Right hindlimb (tissue), 1 donor: ENCODE measurements at regions not wholly inside any gene's neighbourhood (a gene's known extent, or its start where the extent isn't known, plus 50 kb on each side); places are given as distances from the start of the nearest gene placed in this dataset.
A peak's percentile ranks its signal among the peaks of the same experiment; 100 is the strongest.

Source experiments
- DNase-seq: peaks from one replicate; pipeline ENCODE4 v3.0.0-alpha.2; 2018

GRCh38 chr6:137434640-137435039 lies 59.6 kb downstream of the OLIG3 start:
- no peak for DNase-seq

DNA sequence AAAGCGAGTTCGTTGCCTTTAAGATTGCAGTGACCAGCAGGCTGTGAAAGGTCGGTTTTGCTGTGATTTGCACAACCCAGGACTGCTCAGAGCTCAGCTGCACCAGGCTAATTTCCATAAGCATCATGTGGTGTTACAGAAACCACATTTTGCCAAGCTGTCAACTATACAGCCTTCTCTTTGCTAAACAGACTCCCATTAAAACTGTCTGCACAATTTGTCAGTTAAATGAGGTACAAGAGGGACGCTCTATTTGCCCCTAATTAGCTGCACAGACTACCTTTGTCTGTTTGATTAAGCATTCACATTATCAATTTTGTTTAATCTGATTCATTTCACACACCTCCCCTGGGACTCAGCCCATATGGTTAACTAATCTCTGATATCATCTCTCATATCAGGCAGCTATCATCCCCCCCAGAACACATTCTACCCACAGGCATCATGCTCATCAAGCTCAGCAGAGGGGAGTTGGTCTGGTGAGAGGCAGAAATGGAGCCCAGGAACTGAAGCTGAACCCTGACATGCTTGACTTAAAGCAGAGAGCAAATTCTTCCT lies 62.1 kb downstream of the OLIG3 start:
- DNase-seq: no peak

- no peak for DNase-seq
These were observed 63.2 kb downstream of the OLIG3 start for GRCh38 chr6:137430954-137431353.

DNA sequence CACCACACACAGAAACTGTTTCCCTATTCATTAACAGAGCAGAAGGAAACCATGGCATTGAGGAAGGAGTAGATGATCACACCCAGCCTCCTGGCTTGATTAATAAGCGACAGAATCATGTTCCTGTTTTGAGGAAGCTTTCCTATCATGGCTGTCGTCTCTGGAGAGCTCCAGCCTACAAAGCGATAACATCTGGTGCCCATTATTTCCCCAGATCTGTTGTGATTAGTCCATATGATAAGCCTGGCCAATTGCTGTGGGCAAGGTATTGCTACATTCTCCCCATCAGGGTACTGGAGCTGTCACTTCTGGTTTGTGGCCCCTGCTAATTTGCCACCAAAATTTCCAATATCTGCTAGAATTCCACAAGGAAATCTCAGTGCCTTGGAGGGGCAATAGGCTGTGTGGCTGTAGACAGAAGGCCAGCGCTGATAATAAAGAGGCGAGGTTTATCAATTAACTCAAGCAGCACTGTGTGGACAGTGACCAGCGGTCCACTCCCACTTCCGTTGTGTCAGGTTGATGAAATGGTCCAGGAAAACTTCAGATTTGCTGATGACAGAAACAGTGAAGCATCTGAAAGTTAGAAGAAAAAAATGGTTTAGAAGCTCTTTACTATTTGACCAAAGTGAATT lies 66.4 kb downstream of the OLIG3 start:
- DNase-seq: no peak

- no peak for DNase-seq
These were observed 68.0 kb downstream of the OLIG3 start for GRCh38 chr6:137426007-137426689.

DNA sequence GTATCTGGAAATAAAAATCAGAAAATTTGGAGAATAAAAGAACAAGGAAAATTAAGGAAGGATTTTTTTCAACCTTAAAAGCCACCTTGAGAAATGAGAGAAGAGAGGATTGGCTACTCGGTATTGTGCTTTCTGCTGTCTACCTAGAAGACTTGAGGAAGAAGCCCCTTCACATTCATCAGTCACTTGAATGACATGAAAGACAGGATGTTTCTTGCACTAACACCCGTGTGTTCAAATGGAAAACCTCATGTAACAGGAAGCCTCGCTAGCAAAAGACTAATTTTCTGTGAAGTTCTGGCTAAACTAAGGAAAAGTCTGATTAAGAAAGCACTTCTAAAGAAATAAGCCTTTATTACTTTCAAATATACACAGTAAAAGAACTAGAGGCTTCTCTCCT lies 69.9 kb downstream of the OLIG3 start:
- DNase-seq: no peak

- DNase-seq: no peak
These were observed 70.6 kb downstream of the OLIG3 start for GRCh38 chr6:137423451-137424168.

- DNase-seq: no peak
These were observed 76.8 kb downstream of the OLIG3 start for GRCh38 chr6:137417396-137417795.

- DNase-seq: no peak
These were observed 77.7 kb downstream of the OLIG3 start for GRCh38 chr6:137416376-137417109.

DNA sequence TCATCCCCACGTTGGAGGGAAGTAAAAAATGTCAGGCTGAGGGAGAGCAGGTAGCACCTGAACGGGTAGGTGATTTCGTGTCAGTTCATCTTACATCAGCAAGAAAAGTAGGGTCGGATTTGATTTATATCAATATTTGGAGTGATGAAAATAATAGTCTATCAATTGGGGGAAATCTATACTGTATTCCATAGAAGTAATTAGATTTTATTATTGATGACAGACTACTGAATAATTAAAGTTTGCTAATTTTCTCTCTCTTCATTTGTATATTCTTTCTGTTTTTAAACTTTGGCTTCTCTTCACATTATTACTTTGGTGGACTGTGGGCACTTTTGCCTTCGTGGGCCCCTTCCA lies 78.4 kb downstream of the OLIG3 start:
- DNase-seq: no peak

GRCh38 chr6:137415127-137415833 lies 78.9 kb downstream of the OLIG3 start:
- DNase-seq: peak; percentile 58

- DNase-seq: no peak
These were observed 79.6 kb downstream of the OLIG3 start for GRCh38 chr6:137414599-137414998.

DNA sequence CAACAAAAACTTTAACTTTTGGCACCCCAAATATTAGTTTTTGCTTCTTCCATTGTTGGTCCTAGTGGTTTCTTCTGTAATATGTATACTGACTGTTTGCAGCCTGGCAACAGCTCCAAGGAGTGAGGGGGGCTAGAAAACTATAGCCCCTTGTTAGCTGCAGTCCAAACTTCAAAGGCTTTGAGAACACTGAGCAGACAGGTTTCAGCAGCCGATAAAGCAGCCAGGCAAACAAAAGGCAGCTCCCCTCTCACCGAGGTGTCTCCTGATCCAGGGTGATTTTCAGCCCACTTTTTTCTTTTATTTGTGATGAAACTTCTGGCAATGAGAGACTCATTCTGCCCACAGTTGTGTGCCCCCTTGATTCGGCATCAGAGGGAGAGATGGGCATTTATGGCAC lies 80.7 kb downstream of the OLIG3 start:
- no peak for DNase-seq

DNA sequence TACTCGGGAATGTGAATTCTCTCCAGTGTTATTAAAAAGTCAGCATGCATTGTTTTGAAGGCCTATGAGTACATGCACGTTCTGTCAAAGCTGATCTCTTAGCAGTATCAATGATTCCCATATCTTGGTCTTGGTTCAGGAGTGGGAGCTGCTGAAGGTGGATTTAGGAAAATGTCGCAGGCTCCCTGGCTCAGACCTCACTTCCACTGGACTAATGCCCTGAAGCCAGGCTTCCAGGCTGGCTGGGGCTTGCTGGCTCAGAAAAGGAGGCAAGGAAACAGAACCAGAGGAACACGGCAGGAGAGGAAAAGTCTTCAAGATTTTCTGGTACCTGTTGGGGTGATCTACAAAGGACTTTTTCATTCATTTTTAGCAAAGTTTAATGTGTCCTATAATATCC lies 81.6 kb downstream of the OLIG3 start:
- no peak for DNase-seq

DNA sequence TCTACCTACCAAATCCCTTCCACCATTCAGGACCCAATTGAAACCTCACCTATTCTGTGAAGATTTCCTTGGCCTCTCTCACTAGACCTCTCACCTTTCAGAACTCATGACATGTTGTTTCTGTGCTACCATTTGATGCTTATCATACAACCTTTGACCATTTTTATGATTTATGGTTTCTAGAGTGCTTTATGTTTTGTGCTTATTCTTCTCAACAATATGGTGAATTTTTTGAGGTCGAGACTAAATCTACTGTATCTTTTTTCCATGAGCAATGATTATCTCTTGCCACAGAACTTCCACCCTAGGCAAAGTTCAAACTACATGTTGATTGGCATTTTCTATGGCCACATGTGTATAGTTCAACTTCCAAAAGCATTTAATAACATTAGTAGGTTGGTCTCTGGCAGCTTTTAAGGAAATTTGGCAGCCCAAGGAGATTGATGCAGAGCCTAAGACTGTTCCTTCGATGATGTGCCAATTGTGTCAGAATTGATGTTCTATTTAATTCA lies 84.9 kb downstream of the OLIG3 start:
- DNase-seq: no peak

DNA sequence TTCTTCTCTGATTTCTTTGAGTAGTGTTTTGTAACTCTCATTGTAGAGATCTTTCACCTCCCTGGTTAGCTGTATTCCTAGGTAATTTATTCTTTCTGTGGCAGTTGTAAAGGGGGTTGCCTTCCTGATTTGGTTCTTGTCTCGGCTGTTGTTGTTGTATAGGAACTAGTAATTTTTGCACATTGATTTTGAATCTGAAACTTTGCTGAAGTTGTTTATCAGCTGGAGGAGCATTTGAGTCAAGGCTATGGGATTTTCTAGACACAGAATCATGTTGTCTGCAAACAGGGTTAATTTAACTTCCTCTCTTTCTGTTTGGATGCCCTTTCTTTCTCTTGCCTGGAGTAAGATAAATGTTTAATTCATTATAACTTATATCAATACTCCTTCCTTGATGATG lies 86.4 kb downstream of the OLIG3 start:
- no peak for DNase-seq

GRCh38 chr6:137405806-137406205 lies 88.4 kb downstream of the OLIG3 start:
- no peak for DNase-seq

GRCh38 chr6:137403855-137404254 lies 90.3 kb downstream of the OLIG3 start:
- DNase-seq: no peak

DNA sequence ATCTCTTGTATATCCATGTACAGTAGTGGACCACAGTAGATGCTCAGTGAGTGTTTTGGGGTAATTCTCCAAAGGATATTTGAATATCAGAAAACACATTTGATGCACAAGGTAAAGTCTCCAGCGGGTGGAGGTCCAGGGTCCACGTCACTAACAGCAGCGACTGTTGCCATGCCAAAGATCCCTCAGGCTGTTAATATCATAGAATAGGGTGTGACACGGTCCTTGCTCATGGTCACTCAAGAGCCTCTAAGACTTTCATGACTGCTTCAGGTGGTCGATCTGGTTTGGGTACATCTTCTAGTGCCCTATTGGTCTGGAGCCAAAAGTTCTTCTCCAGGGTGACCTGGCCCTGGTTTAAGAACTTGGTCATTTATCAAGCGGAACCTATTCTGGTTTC lies 90.8 kb downstream of the OLIG3 start:
- DNase-seq: no peak

DNA sequence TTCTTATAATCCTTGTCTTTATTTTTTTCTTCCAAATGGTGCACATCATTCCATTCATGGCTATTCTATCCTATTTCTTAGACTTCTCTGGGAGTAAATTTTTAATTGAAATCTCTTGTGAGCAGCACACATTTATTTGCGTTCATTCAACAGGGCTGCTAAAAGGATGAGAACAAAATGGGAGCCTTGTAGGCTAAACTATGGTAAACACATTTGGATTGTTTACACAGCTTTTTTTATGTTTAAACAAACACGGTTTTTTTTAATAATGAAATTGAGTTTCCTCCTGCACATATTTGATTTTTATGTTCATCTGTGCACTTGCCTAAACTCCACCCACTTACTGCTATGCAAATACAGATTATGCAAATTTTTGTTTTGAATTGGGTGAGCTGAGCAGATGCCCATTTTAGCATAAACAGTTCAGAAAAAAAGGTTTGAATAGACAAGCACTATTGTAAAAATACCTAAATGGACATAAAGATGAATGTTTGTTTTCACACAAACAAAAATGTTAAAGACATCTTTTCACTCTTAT lies 92.0 kb downstream of the OLIG3 start:
- DNase-seq: no peak

DNA sequence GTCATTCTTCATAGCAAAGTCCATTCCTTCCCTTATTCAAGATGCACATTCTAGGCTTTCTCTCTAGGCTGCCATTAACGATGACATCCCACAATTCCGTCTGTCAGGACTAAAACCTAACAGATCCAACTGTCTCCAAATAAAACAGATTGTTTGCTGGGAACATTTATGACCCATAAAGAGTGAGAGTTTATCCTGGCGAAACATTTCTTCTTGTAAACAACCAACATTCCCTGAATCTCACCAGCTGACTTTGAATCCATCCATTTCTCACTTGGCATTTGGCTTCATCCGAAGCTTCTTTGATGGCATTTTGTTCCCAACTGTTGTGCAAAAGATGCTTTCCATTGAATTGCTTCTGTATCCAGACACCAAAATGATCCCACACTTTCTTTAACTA lies 93.1 kb downstream of the OLIG3 start:
- DNase-seq: no peak

DNA sequence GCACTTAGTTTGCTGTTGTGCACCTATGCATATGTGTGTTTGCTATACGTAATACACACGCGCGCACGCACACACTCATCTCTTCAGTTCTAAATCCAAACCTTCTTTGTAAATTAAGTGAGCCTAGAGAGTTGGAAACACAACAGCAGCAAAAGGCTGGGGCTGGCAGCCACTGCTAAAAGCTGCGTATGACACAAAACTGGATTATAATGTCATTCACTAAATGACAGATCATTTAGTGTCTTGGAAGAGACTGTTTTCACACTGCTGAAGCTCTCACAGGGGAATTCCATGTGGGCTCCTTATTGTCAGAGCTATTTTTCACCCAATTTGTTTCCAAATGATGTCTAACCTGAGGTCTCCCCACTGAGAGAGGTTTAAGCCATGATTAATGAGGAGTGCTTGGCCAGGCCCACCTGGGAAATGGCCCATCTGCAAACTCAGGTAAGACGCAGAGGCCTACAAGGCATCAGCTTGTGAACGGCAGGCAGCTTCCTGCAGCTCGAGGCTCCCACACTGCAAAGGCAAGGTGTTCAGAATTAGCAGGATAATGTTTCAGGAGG lies 94.2 kb downstream of the OLIG3 start:
- DNase-seq: no peak
